ENCODE measurements at regions not wholly inside any gene's neighbourhood (a gene's known extent, or its start where the extent isn't known, plus 50 kb on each side); places are given as distances from the start of the nearest gene placed in this dataset.

DNA sequence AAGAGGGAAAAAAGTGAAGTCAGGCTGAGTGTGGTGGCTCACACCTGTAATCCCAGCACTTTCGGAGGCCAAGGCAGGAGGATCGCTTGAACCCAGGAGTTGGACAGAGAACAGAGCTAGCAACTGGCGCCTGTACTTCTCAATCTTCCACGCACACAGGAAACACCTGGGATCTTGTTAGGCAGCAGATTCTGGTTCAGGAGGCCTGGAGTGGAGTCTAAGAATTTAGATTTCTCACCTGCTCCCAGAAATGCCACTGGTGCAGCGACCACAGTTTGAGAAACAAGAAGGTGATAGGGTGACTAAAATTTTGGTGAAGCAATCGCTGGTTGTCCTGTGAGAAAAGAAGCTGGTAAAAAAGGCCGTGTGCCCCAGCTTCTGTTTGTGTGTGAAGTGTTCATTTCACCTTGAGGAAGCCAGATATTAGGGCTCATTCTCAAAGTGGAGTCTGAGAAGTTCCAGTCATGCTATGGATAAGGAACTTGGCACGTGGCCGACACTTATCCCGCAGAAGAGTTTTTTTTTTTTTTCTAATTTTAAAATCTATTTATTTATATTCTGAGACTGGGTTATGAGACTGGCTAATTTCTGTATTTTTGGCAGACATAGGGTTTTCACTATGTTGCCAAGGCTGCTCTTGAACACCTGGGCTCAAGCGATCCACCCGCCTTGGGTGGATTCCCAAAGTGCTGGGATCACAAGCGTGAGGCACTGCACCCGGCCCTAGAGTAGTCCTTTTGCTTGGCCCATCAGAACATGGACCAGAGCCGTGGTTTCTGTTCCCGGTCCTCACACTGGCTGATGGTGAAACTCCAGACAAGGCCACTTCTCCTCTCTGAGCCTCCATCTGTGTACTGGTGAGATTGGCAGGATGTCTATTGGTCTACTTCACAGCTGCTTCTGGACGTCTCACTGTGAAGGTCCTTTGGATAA lies 324.6 kb upstream of the PROK2 start:
- Histone ChIP-seq H3K36me3 (ENCODE audit: control insufficient read depth, insufficient read depth, low read length) (no peaks in the 10 kb centered on the region), H3K27ac (ENCODE audit: low read length) (no peak overlapping the region), H3K9me3 (ENCODE audit: control insufficient read depth, insufficient read depth, low read length) (no peaks in the 10 kb centered on the region), H3K4me3 (ENCODE audit: low read length) (no peak overlapping the region), H3K4me1 (ENCODE audit: control insufficient read depth, insufficient read depth, low read length) (no peaks in the 10 kb centered on the region), H3K27me3 (ENCODE audit: control insufficient read depth, insufficient read depth, low read length) (no peaks in the 10 kb centered on the region)
- no peak for DNase-seq (ENCODE audit: low read depth, low spot score)
- WGBS (ENCODE audit: insufficient coverage, insufficient read length), result no CpG with 5 or more reads among the region's 17 CpGs

DNA sequence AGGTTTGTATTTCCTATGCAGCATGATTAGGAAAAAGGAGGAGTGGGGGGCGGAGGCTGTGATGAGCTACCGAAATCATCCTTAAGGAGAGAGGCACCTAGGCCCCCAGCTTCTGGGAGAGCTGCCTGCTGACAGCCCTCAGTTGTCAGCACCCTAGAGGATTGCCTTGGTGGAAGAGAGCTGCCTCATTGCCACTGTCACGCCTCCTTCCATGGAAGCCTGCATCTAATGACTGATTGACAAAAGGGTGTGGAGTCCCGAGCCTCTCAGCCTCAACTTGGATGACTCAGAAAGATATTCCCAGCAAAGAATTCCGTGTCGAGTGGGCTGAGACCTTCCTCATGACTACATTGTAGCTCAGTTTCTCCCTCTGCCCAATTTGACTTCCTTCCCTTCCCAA lies 320.4 kb upstream of the PROK2 start:
- WGBS (ENCODE audit: insufficient coverage, insufficient read length), result no CpG with 5 or more reads among the region's 6 CpGs
- DNase-seq (ENCODE audit: low read depth, low spot score), result no peak
- H3K27ac ChIP-seq (ENCODE audit: low read length), result no peak overlapping the region

DNA sequence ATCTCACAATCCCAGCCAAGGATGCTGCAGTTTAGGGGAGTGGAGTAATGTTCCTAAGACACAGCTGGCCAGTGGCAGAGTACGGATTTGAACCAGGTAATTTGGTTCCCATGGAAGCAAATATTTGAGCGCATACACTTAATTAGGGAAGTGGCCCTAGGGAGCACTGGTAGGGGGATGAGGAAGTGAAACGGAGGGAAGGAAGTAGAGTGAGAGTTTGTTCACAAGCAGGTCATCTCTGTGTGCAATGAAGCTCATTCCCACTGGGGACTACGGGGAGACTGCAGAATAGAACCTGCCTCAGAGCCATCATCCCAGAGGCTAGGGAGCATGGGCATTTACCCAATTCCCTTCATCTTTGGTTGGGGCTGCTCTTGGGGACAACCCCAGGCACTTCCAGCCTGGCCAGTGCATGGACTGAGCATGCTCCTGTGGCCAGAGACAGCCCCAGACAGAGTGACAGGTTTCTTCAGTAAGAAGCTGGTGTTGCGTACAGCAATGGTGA lies 317.2 kb upstream of the PROK2 start:
- WGBS (ENCODE audit: insufficient coverage, insufficient read length), result no CpG with 5 or more reads among the region's 5 CpGs
- no peak overlapping the region for H3K27ac ChIP-seq (ENCODE audit: low read length)
- no peaks in the 10 kb centered on the region for H3K36me3 ChIP-seq (ENCODE audit: control insufficient read depth, insufficient read depth, low read length)
- H3K4me1 ChIP-seq (ENCODE audit: control insufficient read depth, insufficient read depth, low read length), result no peaks in the 10 kb centered on the region
- no peak for DNase-seq (ENCODE audit: low read depth, low spot score)
- H3K4me3 ChIP-seq (ENCODE audit: low read length), result no peak overlapping the region
- H3K27me3 ChIP-seq (ENCODE audit: control insufficient read depth, insufficient read depth, low read length), result no peaks in the 10 kb centered on the region; the same call in 1 of the 2 replicates
- no peaks in the 10 kb centered on the region for H3K9me3 ChIP-seq (ENCODE audit: control insufficient read depth, insufficient read depth, low read length)

More for the DNA sequence above, 320.4 kb upstream of the PROK2 start:
- no peaks in the 10 kb centered on the region for H3K4me1 ChIP-seq (ENCODE audit: control insufficient read depth, insufficient read depth, low read length)
- no peak overlapping the region for H3K4me3 ChIP-seq (ENCODE audit: low read length)
- no peaks in the 10 kb centered on the region for H3K9me3 ChIP-seq (ENCODE audit: control insufficient read depth, insufficient read depth, low read length)
- H3K36me3 ChIP-seq (ENCODE audit: control insufficient read depth, insufficient read depth, low read length), result no peaks in the 10 kb centered on the region
- H3K27me3 ChIP-seq (ENCODE audit: control insufficient read depth, insufficient read depth, low read length), result no peaks in the 10 kb centered on the region; the same call in 1 of the 2 replicates

DNA sequence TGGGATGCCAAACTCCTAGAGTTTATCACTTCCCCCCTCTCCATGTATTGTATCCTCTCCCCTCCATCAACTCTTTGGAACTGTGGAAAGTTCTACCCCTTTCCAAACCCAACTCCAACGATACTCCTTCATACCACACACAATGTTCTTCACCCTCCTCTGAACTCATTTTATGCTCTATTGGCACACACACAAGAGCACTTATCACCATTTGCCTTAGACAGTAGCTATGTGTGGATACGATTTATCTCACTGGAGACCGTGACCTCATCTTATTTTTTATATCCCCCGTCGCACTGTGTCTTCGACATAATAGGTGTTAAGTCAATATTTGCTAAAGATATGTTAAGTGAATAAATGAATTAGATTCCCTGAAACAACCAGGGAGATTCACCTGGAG lies 316.5 kb upstream of the PROK2 start:
- no peaks in the 10 kb centered on the region for H3K4me1 ChIP-seq (ENCODE audit: control insufficient read depth, insufficient read depth, low read length)
- no peaks in the 10 kb centered on the region for H3K9me3 ChIP-seq (ENCODE audit: control insufficient read depth, insufficient read depth, low read length)
- WGBS (ENCODE audit: insufficient coverage, insufficient read length), result 100% methylated on average over 1 of the region's 6 CpGs
- no peaks in the 10 kb centered on the region for H3K36me3 ChIP-seq (ENCODE audit: control insufficient read depth, insufficient read depth, low read length)
- H3K4me3 ChIP-seq (ENCODE audit: low read length), result no peak overlapping the region
- no peak for DNase-seq (ENCODE audit: low read depth, low spot score)
- H3K27me3 ChIP-seq (ENCODE audit: control insufficient read depth, insufficient read depth, low read length), result no peaks in the 10 kb centered on the region; the same call in 1 of the 2 replicates
- no peak overlapping the region for H3K27ac ChIP-seq (ENCODE audit: low read length)

DNA sequence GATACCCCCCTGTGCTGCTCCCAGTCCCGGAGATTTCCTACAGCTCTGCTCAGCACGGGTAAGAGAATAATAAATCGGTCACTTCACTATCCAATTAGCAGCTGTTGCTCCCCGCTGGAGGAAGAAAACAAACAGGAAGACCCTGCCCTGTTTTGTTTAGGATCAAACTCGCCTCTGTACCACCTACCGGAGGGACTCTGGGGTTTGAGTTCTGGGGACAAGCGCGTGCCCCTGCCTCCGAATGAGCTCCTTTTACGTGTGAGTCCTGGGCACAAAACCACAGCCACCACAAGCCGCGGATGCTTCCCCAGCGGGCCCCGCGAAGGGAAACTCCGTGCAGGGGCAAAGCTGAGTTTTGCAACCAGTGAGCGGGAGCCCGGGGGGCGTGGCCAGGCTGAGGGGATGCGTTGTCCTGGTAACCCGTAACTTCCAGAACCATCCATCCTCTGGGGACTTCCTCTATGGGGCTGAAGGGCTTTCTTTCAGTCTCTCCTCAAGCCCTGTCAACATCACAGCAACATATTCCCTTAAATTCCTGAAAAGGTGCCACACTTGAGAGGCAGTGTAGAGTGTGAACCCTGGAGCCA lies 315.7 kb upstream of the PROK2 start:
- H3K9me3 ChIP-seq (ENCODE audit: control insufficient read depth, insufficient read depth, low read length), result no peaks in the 10 kb centered on the region
- DNase-seq (ENCODE audit: low read depth, low spot score), result peak; percentile 35
- no peak overlapping the region for H3K27ac ChIP-seq (ENCODE audit: low read length)
- no peaks in the 10 kb centered on the region; the same call in 1 of the 2 replicates for H3K27me3 ChIP-seq (ENCODE audit: control insufficient read depth, insufficient read depth, low read length)
- H3K4me1 ChIP-seq (ENCODE audit: control insufficient read depth, insufficient read depth, low read length), result no peaks in the 10 kb centered on the region
- no peaks in the 10 kb centered on the region for H3K36me3 ChIP-seq (ENCODE audit: control insufficient read depth, insufficient read depth, low read length)
- no CpG with 5 or more reads among the region's 21 CpGs for WGBS (ENCODE audit: insufficient coverage, insufficient read length)
- peak overlapping the region; percentile 30; the same call in 1 of the 2 replicates for H3K4me3 ChIP-seq (ENCODE audit: low read length)

DNA sequence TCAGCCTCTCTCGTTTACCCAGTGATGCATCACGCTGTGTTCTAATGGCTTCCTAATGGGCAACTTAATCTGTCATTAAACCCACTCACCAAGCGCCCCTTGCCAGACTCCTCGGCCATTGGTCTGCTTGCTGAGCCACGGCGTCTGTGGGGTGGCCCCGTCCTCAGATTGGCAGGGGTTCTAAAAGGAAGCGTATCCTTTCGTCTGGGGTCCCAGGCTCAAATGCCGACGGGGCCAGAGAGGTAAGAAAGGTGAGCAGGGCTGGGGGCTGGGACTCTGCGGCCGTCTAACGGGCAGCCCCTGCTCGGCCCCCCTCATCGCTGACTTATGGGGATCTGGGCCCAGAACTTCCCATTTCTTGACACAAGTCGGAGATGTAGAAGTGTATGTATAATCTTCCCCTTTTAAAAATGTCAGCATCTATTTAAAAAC lies 315.1 kb upstream of the PROK2 start:
- H3K4me3 ChIP-seq (ENCODE audit: low read length), result peak overlapping the region; percentile 39; the same call in 1 of the 2 replicates
- H3K4me1 ChIP-seq (ENCODE audit: control insufficient read depth, insufficient read depth, low read length), result no peaks in the 10 kb centered on the region

DNA sequence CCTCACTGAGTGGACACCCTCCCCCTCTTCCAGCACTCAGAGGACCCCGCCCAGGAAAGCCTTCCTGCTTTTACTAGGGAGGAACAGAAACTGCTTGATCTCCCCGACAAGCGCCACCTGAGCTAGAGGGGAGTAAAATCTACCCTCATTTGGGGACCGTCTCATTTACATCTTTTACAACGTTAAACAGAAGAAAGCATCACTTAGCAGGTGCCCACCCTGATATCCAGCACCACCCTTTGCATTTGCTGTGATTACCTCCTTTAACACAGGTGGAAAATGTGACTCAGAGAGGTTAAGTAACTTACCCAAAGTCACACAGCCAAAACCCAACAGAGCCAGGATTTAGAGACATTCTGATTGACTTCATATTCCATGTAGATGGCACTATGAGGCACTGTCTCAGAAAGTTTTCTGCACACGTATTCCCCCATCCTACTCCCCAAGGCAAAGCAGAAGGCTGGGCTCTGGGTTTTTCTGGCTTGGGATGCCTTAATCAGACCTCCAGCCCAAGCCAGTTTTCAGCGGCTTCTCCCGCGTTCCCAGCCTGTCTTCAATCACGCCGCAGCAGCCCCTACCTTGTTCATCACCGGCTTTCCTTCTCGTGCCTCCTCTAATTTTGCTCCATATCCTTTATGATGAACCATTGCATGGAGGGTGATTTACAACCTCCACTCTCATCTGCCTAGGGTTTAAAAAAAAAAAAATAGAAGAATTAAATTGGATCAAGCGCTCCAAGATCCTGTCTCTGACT lies 314.6 kb upstream of the PROK2 start:
- no peaks in the 10 kb centered on the region for H3K9me3 ChIP-seq (ENCODE audit: control insufficient read depth, insufficient read depth, low read length)
- WGBS (ENCODE audit: insufficient coverage, insufficient read length), result no CpG with 5 or more reads among the region's 14 CpGs
- no peaks in the 10 kb centered on the region for H3K36me3 ChIP-seq (ENCODE audit: control insufficient read depth, insufficient read depth, low read length)
- H3K27me3 ChIP-seq (ENCODE audit: control insufficient read depth, insufficient read depth, low read length), result no peaks in the 10 kb centered on the region; the same call in 1 of the 2 replicates
- no peak for DNase-seq (ENCODE audit: low read depth, low spot score)
- no peak overlapping the region; the same call in 1 of the 2 replicates for H3K4me3 ChIP-seq (ENCODE audit: low read length)
- H3K27ac ChIP-seq (ENCODE audit: low read length), result no peak overlapping the region
- no peaks in the 10 kb centered on the region for H3K4me1 ChIP-seq (ENCODE audit: control insufficient read depth, insufficient read depth, low read length)

More for the DNA sequence above, 315.1 kb upstream of the PROK2 start:
- peak; percentile 18 for DNase-seq (ENCODE audit: low read depth, low spot score)
- Histone ChIP-seq H3K36me3 (ENCODE audit: control insufficient read depth, insufficient read depth, low read length) (no peaks in the 10 kb centered on the region), H3K27me3 (ENCODE audit: control insufficient read depth, insufficient read depth, low read length) (no peaks in the 10 kb centered on the region; the same call in 1 of the 2 replicates), H3K9me3 (ENCODE audit: control insufficient read depth, insufficient read depth, low read length) (no peaks in the 10 kb centered on the region), H3K27ac (ENCODE audit: low read length) (no peak overlapping the region)
- WGBS (ENCODE audit: insufficient coverage, insufficient read length), result no CpG with 5 or more reads among the region's 17 CpGs

DNA sequence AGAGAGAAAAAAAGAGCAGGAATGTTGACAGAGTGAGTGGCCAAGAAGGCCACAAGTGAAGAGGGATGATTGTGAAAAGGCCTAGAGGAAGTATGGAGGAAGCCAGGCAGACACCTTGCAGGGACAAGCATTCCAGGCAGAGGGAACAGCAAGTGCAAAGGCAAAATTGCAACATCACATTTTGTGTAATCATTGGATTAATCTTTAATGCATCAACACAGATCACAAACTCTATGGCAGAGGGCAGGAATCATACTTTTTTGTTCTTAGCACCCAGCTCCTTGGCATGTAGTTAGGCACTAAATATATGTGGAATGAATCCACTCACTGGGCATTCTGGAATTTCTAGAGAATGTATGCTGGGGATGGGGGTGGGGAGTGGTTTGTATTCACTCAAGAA lies 312.1 kb upstream of the PROK2 start:
- Histone ChIP-seq H3K27ac (ENCODE audit: low read length) (no peak overlapping the region), H3K4me1 (ENCODE audit: control insufficient read depth, insufficient read depth, low read length) (no peaks in the 10 kb centered on the region), H3K36me3 (ENCODE audit: control insufficient read depth, insufficient read depth, low read length) (no peaks in the 10 kb centered on the region), H3K9me3 (ENCODE audit: control insufficient read depth, insufficient read depth, low read length) (no peaks in the 10 kb centered on the region), H3K27me3 (ENCODE audit: control insufficient read depth, insufficient read depth, low read length) (no peaks in the 10 kb centered on the region; the same call in 1 of the 2 replicates), H3K4me3 (ENCODE audit: low read length) (no peak overlapping the region)
- DNase-seq (ENCODE audit: low read depth, low spot score), result no peak

DNA sequence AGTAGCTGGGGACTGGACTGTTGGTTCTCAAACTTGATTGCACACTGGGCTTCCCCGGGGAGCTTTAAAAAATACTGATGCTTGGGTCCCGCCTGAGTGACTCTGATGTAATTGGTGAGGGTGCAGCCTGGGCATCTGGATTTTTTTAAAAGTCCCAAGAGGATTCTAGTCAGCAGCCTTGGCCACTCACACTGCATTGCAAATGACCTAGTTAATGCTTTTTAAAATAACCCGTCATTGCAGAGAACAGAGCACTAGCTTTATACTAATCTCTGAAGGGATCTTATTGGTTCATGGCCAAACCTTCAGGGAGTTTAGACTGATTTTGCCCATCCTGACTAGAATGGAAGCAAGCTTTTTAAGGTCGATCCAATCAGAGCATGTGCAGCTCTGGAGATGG lies 310.6 kb upstream of the PROK2 start:
- Histone ChIP-seq H3K27ac (ENCODE audit: low read length) (no peak overlapping the region), H3K4me1 (ENCODE audit: control insufficient read depth, insufficient read depth, low read length) (no peaks in the 10 kb centered on the region), H3K4me3 (ENCODE audit: low read length) (no peak overlapping the region), H3K36me3 (ENCODE audit: control insufficient read depth, insufficient read depth, low read length) (no peaks in the 10 kb centered on the region), H3K9me3 (ENCODE audit: control insufficient read depth, insufficient read depth, low read length) (no peaks in the 10 kb centered on the region), H3K27me3 (ENCODE audit: control insufficient read depth, insufficient read depth, low read length) (no peaks in the 10 kb centered on the region)
- no peak for DNase-seq (ENCODE audit: low read depth, low spot score)
- WGBS (ENCODE audit: insufficient coverage, insufficient read length), result no CpG with 5 or more reads among the region's 4 CpGs

DNA sequence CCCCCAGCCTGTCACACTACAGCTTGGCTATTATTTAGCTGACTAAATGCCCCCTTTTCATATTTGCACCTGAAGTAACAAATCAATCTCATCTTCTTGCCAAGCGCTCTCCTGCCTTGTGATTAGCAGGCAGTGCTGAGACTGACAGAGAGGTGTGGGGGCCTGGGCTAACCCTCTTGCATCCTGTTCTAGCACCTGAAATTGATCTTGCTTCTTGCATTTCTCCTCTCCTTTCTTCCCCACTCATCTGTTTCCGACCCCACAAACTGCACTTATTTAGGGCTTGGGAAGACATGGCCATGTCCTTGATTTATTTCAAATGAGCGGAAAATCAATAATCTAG lies 309.0 kb upstream of the PROK2 start:
- no peaks in the 10 kb centered on the region for H3K27me3 ChIP-seq (ENCODE audit: control insufficient read depth, insufficient read depth, low read length)
- no peaks in the 10 kb centered on the region for H3K36me3 ChIP-seq (ENCODE audit: control insufficient read depth, insufficient read depth, low read length)
- H3K9me3 ChIP-seq (ENCODE audit: control insufficient read depth, insufficient read depth, low read length), result no peaks in the 10 kb centered on the region
- no peak overlapping the region for H3K27ac ChIP-seq (ENCODE audit: low read length)
- no peaks in the 10 kb centered on the region for H3K4me1 ChIP-seq (ENCODE audit: control insufficient read depth, insufficient read depth, low read length)
- H3K4me3 ChIP-seq (ENCODE audit: low read length), result no peak overlapping the region
- WGBS (ENCODE audit: insufficient coverage, insufficient read length), result no CpG with 5 or more reads among the region's 3 CpGs
- no peak for DNase-seq (ENCODE audit: low read depth, low spot score)

Measured in iPS DF 6.9 (cell line).